Suprapubic skin (tissue), 4 donors: ENCODE measurements at regions not wholly inside any gene's neighbourhood (a gene's known extent, or its start where the extent isn't known, plus 50 kb on each side); places are given as distances from the start of the nearest gene placed in this dataset.

Source experiments
- DNase-seq, 2 donors: peaks; one replicate each; pipeline ENCODE4 v3.0.0-alpha.2; 2019; ENCODE audit warnings: low spot score in 2 of 2
- H3K27ac ChIP-seq: fragments of 200-600 bp; sonication (generic); one replicate; pipeline ENCODE4 v1.5.1; 2019
- H3K27me3 ChIP-seq: fragments of 200-600 bp; sonication (generic); one replicate; pipeline ENCODE4 v1.5.1; 2019
- H3K36me3 ChIP-seq: fragments of 200-600 bp; sonication (generic); one replicate; pipeline ENCODE4 v1.5.1; 2019
- H3K4me1 ChIP-seq: fragments of 200-600 bp; sonication (generic); one replicate; pipeline ENCODE4 v1.5.1; 2019
- H3K4me3 ChIP-seq: fragments of 200-600 bp; sonication (generic); one replicate; pipeline ENCODE4 v1.5.1; 2019; ENCODE audit warnings: mild to moderate bottlenecking
- H3K9me3 ChIP-seq: fragments of 200-600 bp; sonication (generic); one replicate; pipeline ENCODE4 v1.5.1; 2019
- CTCF ChIP-seq, 2 donors: fragments of 200-600 bp in 1 of 2; fragments of 450-650 bp in 1 of 2; sonication (generic) in 1 of 2; IDR thresholded peaks; one replicate each; pipeline ENCODE4 v1.5.1; 2016 to 2019; ENCODE audit warnings: antibody characterized with exemption in 2 of 2, mild to moderate bottlenecking in 1 of 2, moderate library complexity in 1 of 2
- EP300 ChIP-seq: sonication (generic); formaldehyde crosslinking; IDR thresholded peaks from one replicate; pipeline ENCODE4 v1.6.1; 2017; ENCODE audit warnings: antibody characterized with exemption
- POLR2A ChIP-seq, 2 donors: fragments of 450-650 bp; IDR thresholded peaks; one replicate each; pipeline ENCODE4 v1.6.1; 2017; ENCODE audit warnings: antibody characterized with exemption in 2 of 2, mild to moderate bottlenecking in 2 of 2, moderate library complexity in 2 of 2
- POLR2AphosphoS5 ChIP-seq, 3 donors: sonication (generic); formaldehyde crosslinking; IDR thresholded peaks; one replicate each; pipeline ENCODE4 v1.6.1; 2017; ENCODE audit warnings: antibody characterized with exemption in 3 of 3
- WGBS: methylation state at CpG from one replicate; pipeline ENCODE4 v1.1.5; 2018; 5-methylcytosine and 5-hydroxymethylcytosine counted together

- Histone ChIP-seq H3K4me1 (peaks cover 14% of the 10 kb centered on the region), H3K36me3 (no peaks in the 10 kb centered on the region), H3K9me3 (no peaks in the 10 kb centered on the region), H3K27ac (no peak overlapping the region), H3K4me3 (no peak overlapping the region), H3K27me3 (no peaks in the 10 kb centered on the region)
- TF ChIP-seq POLR2AphosphoS5 (IDR thresholded peaks at IDR 0.05) (no peak), POLR2A (IDR thresholded peaks at IDR 0.05) (no peak), EP300 (no peak), CTCF (IDR thresholded peaks at IDR 0.05) (no peak)
- DNase-seq, result no peak
- 59% methylated on average over 2 of the region's 2 CpGs for WGBS
These were observed 1459.4 kb upstream of the TENM4 start for GRCh38 chr11:80900265-80900664.

- TF ChIP-seq CTCF (IDR thresholded peaks at IDR 0.05) (no peak), EP300 (no peak), POLR2A (IDR thresholded peaks at IDR 0.05) (no peak), POLR2AphosphoS5 (IDR thresholded peaks at IDR 0.05) (no peak)
- Histone ChIP-seq H3K27ac (no peak overlapping the region), H3K9me3 (no peaks in the 10 kb centered on the region), H3K27me3 (no peaks in the 10 kb centered on the region), H3K4me3 (no peak overlapping the region), H3K36me3 (no peaks in the 10 kb centered on the region), H3K4me1 (peaks cover 14% of the 10 kb centered on the region)
- DNase-seq, result no peak
- WGBS, result 4% methylated on average over 1 of the region's 1 CpG
These were observed 1458.6 kb upstream of the TENM4 start for GRCh38 chr11:80899381-80899780.

GRCh38 chr11:80898910-80899309 is 1458.1 kb upstream of the TENM4 start:
- Histone ChIP-seq H3K27me3 (no peaks in the 10 kb centered on the region), H3K36me3 (no peaks in the 10 kb centered on the region), H3K4me1 (peaks cover 14% of the 10 kb centered on the region), H3K4me3 (no peak overlapping the region), H3K27ac (no peak overlapping the region), H3K9me3 (no peaks in the 10 kb centered on the region)
- 64% methylated on average over 4 of the region's 4 CpGs for WGBS
- TF ChIP-seq EP300 (no peak), POLR2A (IDR thresholded peaks at IDR 0.05) (no peak), CTCF (IDR thresholded peaks at IDR 0.05) (no peak), POLR2AphosphoS5 (IDR thresholded peaks at IDR 0.05) (no peak)
- DNase-seq, result no peak

GRCh38 chr11:80886684-80887083 is 1445.9 kb upstream of the TENM4 start:
- no peak for DNase-seq
- Histone ChIP-seq H3K27me3 (no peaks in the 10 kb centered on the region), H3K9me3 (no peaks in the 10 kb centered on the region), H3K4me1 (no peaks in the 10 kb centered on the region), H3K27ac (no peak overlapping the region), H3K36me3 (no peaks in the 10 kb centered on the region), H3K4me3 (no peak overlapping the region)
- TF ChIP-seq POLR2AphosphoS5 (IDR thresholded peaks at IDR 0.05) (no peak), POLR2A (IDR thresholded peaks at IDR 0.05) (no peak), CTCF (IDR thresholded peaks at IDR 0.05) (no peak), EP300 (no peak)

- DNase-seq, result no peak
- H3K4me3 ChIP-seq, result no peak overlapping the region
- H3K9me3 ChIP-seq, result no peaks in the 10 kb centered on the region
- no peak overlapping the region for H3K27ac ChIP-seq
- no peak for TF ChIP-seq EP300
- no peak for TF ChIP-seq POLR2AphosphoS5 (IDR thresholded peaks at IDR 0.05)
- no peak for TF ChIP-seq POLR2A (IDR thresholded peaks at IDR 0.05)
- no peak for TF ChIP-seq CTCF (IDR thresholded peaks at IDR 0.05)
- no peaks in the 10 kb centered on the region for H3K4me1 ChIP-seq
- no peaks in the 10 kb centered on the region for H3K27me3 ChIP-seq
- no peaks in the 10 kb centered on the region for H3K36me3 ChIP-seq
- WGBS, result 69% methylated on average over 6 of the region's 6 CpGs
These were observed 1432.6 kb upstream of the TENM4 start for GRCh38 chr11:80873310-80873999.
